Activated CD8-positive, alpha-beta memory T cell treated with anti-CD3 and anti-CD28 coated beads, Interleukin-2, amount 50 U/mL, for 1 hour (primary cell): ENCODE measurements at regions not wholly inside any gene's neighbourhood (a gene's known extent, or its start where the extent isn't known, plus 50 kb on each side); places are given as distances from the start of the nearest gene placed in this dataset.
A peak's percentile ranks its signal among the peaks of the same experiment; 100 is the strongest.

Source experiments
- DNase-seq: peaks from one replicate; pipeline ENCODE4 v3.0.0-alpha.2; 2020; ENCODE audit errors: extremely low read depth

GRCh38 chr11:104655066-104655465 is 243.2 kb downstream of the CASP12 start:
- no peak for DNase-seq

GRCh38 chr11:104654181-104654813 is 244.0 kb downstream of the CASP12 start:
- no peak for DNase-seq

GRCh38 chr11:104653407-104653806 is 244.9 kb downstream of the CASP12 start:
- no peak for DNase-seq

- no peak for DNase-seq
Observed at GRCh38 chr11:104652996-104653395, 245.3 kb downstream of the CASP12 start.

GRCh38 chr11:104650234-104650633 is 248.0 kb downstream of the CASP12 start:
- no peak for DNase-seq

- no peak for DNase-seq
Observed at GRCh38 chr11:104649002-104649401, 249.3 kb downstream of the CASP12 start.

GRCh38 chr11:104645261-104646222 is 252.7 kb downstream of the CASP12 start:
- DNase-seq: no peak

GRCh38 chr11:104637662-104638170 is 260.5 kb downstream of the CASP12 start:
- no peak for DNase-seq

- no peak for DNase-seq
Observed at GRCh38 chr11:104633226-104633625, 265.0 kb downstream of the CASP12 start.

- DNase-seq: no peak
Observed at GRCh38 chr11:104630352-104630751, 267.9 kb downstream of the CASP12 start.

GRCh38 chr11:104625246-104625645 is 273.0 kb downstream of the CASP12 start:
- no peak for DNase-seq

- DNase-seq: no peak
Observed at GRCh38 chr11:104624021-104624420, 274.2 kb downstream of the CASP12 start.

GRCh38 chr11:104623518-104623917 is 274.7 kb downstream of the CASP12 start:
- no peak for DNase-seq

GRCh38 chr11:104620991-104621390 is 277.3 kb downstream of the CASP12 start:
- no peak for DNase-seq

GRCh38 chr11:104619751-104620150 is 278.5 kb downstream of the CASP12 start:
- no peak for DNase-seq

GRCh38 chr11:104618954-104619353 is 279.3 kb downstream of the CASP12 start:
- no peak for DNase-seq

- no peak for DNase-seq
Observed at GRCh38 chr11:104614961-104615360, 283.3 kb downstream of the CASP12 start.

GRCh38 chr11:104614117-104614680 is 284.1 kb downstream of the CASP12 start:
- no peak for DNase-seq

- DNase-seq: no peak
Observed at GRCh38 chr11:104610635-104611034, 287.6 kb downstream of the CASP12 start.

GRCh38 chr11:104609311-104610085 is 288.8 kb downstream of the CASP12 start:
- peak; percentile 21 for DNase-seq

- no peak for DNase-seq
Observed at GRCh38 chr11:104602643-104603042, 295.6 kb downstream of the CASP12 start.
